DOHH2 (cell line): ENCODE measurements at regions not wholly inside any gene's neighbourhood (a gene's known extent, or its start where the extent isn't known, plus 50 kb on each side); places are given as distances from the start of the nearest gene placed in this dataset.

ENCODE experiments used
- CTCF ChIP-seq: fragments of 200-600 bp; sonication (generic); IDR thresholded peaks from one replicate; pipeline ENCODE4 v1.5.1; 2014; ENCODE audit warnings: antibody characterized with exemption, mild to moderate bottlenecking, low read depth, low read length; ENCODE audit not compliant: poor library complexity, severe bottlenecking
- EZH2phosphoT487 ChIP-seq: fragments of 200-600 bp; sonication (generic); IDR thresholded peaks from 2 replicates; pipeline ENCODE4 v1.6.1; 2017; ENCODE audit warnings: borderline replicate concordance, mild to moderate bottlenecking, antibody characterized with exemption, low read length, moderate library complexity, mixed read lengths

GRCh38 chr11:92432515-92432914, 207.9 kb downstream of the FAT3 start:
- no peak for TF ChIP-seq CTCF
- TF ChIP-seq EZH2phosphoT487: no peak
